IMR-90 (cell line): ENCODE measurements at regions not wholly inside any gene's neighbourhood (a gene's known extent, or its start where the extent isn't known, plus 50 kb on each side); places are given as distances from the start of the nearest gene placed in this dataset.
"Not testable (repeated sequence)": the region's sequence is repeated elsewhere in the genome, so short reads cannot be mapped to it uniquely, and the experiment has no call there.

Experiments
- CTCF ChIP-seq: conservative IDR thresholded peaks from 2 replicates; pipeline ENCODE4 v1.5.1; 2012; ENCODE audit warnings: mild to moderate bottlenecking, low read depth, low read length, improper control_type of control experiment
- POLR2A ChIP-seq: IDR thresholded peaks from 2 replicates; pipeline ENCODE4 v1.6.1; 2012; ENCODE audit warnings: mild to moderate bottlenecking, low read depth, low read length
- RAD21 ChIP-seq: IDR thresholded peaks from 2 replicates; pipeline ENCODE4 v1.6.1; 2012; ENCODE audit warnings: low read length, improper control_type of control experiment

GRCh38 chr1:206361978-206362543, 108.2 kb upstream of the IKBKE start:
- not testable (repeated sequence) for TF ChIP-seq CTCF, RAD21, POLR2A
